Left lung (tissue), 4 donors: ENCODE measurements at regions not wholly inside any gene's neighbourhood (a gene's known extent, or its start where the extent isn't known, plus 50 kb on each side); places are given as distances from the start of the nearest gene placed in this dataset.
A peak's percentile ranks its signal among the peaks of the same experiment; 100 is the strongest.

ENCODE experiments used
- ATAC-seq: fragments of 200-7000 bp; cut with Tn5 transposase; one replicate; pipeline ENCODE4 v1.9.1; 2020; ENCODE audit warnings: moderate library complexity
- DNase-seq, 4 donors: peaks; one replicate each; pipeline ENCODE4 v3.0.0-alpha.2; 2013 to 2020
- H3K27ac ChIP-seq, 2 donors: fragments of 200-600 bp; sonication (generic) in 1 of 2; one replicate each; pipeline versions ENCODE4 v1.5.0 to v1.8.0; 2020 to 2021
- H3K27me3 ChIP-seq, 2 donors: fragments of 200-600 bp; sonication (generic) in 1 of 2; one replicate each; pipeline versions ENCODE4 v1.5.0 to v1.8.0; 2020 to 2021
- H3K36me3 ChIP-seq, 2 donors: fragments of 200-600 bp; sonication (generic) in 1 of 2; one replicate each; pipeline versions ENCODE4 v1.5.0 to v1.8.0; 2020 to 2021
- H3K4me1 ChIP-seq, 2 donors: fragments of 200-600 bp; one replicate each; pipeline ENCODE4 v1.8.0; 2021
- H3K4me3 ChIP-seq, 2 donors: fragments of 200-600 bp; sonication (generic) in 1 of 2; one replicate each; pipeline versions ENCODE4 v1.5.0 to v1.8.0; 2020 to 2021; ENCODE audit warnings: mild to moderate bottlenecking in 1 of 2
- H3K9me3 ChIP-seq, 2 donors: fragments of 200-600 bp; sonication (generic) in 1 of 2; one replicate each; pipeline versions ENCODE4 v1.5.0 to v1.8.0; 2020 to 2021
- CTCF ChIP-seq, 2 donors: fragments of 200-600 bp; sonication (generic) in 1 of 2; IDR thresholded peaks; one replicate each; pipeline versions ENCODE4 v1.5.0 to v1.8.0; 2021; ENCODE audit warnings: antibody characterized with exemption in 2 of 2
- intact Hi-C, 2 donors: fragments of 100-400 bp; cut with DNase I; formaldehyde crosslinking; loops; one replicate each; pipeline versions ENCODE4 v1.11.2 to v1.14.2; 2022
- donor health status: DM: no; HTN: yes; CAD: no.
- donor health status: DM: no; HTN: no; CAD: no.

- H3K27ac ChIP-seq, result no peak overlapping the region
- H3K36me3 ChIP-seq, result no peaks in the 10 kb centered on the region
- no peaks in the 10 kb centered on the region for H3K9me3 ChIP-seq
- no peak for TF ChIP-seq CTCF (IDR thresholded peaks at IDR 0.05)
- intact Hi-C loops, result no loop called here
- ATAC-seq, result no peak
- no peak overlapping the region for H3K4me3 ChIP-seq
- H3K27me3 ChIP-seq, result no peaks in the 10 kb centered on the region
- H3K4me1 ChIP-seq, result no peaks in the 10 kb centered on the region
- DNase-seq, result no peak
Observed at GRCh38 chr4:155120536-155120935, 87.9 kb upstream of the NPY2R start.

- no peak overlapping the region for H3K4me3 ChIP-seq
- no peaks in the 10 kb centered on the region for H3K4me1 ChIP-seq
- TF ChIP-seq CTCF (IDR thresholded peaks at IDR 0.05), result no peak
- no peaks in the 10 kb centered on the region for H3K27me3 ChIP-seq
- H3K36me3 ChIP-seq, result no peaks in the 10 kb centered on the region
- DNase-seq (no peak), ATAC-seq (no peak)
- H3K9me3 ChIP-seq, result no peaks in the 10 kb centered on the region
- H3K27ac ChIP-seq, result no peak overlapping the region
- intact Hi-C loops, result no loop called here
Observed at GRCh38 chr4:155122382-155122781, 86.1 kb upstream of the NPY2R start.

DNA sequence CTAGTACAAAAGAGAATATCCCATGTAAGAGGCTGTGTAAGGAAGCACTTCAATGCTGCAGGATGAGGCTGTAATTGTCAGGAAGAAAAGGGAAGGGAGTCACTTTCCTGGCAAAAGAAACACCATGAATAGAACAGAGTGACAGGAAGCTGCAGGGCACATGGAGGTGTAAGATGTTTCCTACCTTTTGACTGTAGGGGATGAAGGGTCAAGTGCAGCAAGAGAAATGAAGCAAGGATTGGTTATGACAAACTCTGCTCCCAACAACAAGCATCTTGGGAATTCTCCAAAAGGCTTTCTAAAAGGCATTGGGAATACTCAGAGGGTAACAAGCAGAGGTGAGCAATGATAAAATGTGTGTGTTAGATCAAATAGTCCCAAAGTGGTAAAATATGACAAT is 74.3 kb upstream of the NPY2R start:
- no peak for TF ChIP-seq CTCF (IDR thresholded peaks at IDR 0.05)
- H3K9me3 ChIP-seq, result no peaks in the 10 kb centered on the region
- H3K4me1 ChIP-seq, result no peaks in the 10 kb centered on the region
- DNase-seq, result peak in 1 of 4 donors; percentile 4
- ATAC-seq, result no peak
- H3K4me3 ChIP-seq, result no peak overlapping the region
- no peaks in the 10 kb centered on the region for H3K36me3 ChIP-seq
- H3K27ac ChIP-seq, result no peak overlapping the region
- intact Hi-C loops, result no loop called here
- H3K27me3 ChIP-seq, result no peaks in the 10 kb centered on the region

DNA sequence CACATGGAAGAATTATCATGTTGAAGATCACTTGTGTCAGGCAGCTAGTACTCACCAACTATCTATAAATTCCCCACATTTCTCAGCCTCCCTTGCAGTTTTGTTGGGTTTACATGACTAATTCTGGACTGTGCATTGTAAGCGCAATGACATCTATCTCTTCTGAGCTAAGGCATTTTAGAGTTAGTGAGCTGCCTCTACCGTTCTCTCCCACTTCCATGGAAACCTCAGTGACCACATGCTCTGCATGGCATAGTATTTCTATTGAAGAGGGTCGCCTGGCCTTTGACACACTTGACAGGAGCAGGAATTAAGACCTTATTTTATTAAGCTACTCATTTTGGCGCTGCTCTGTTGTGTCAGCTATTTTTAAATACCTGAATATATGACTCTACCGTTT is 67.5 kb upstream of the NPY2R start:
- no peaks in the 10 kb centered on the region for H3K36me3 ChIP-seq
- H3K4me3 ChIP-seq, result no peak overlapping the region
- H3K4me1 ChIP-seq, result no peaks in the 10 kb centered on the region
- ATAC-seq (no peak), DNase-seq (no peak)
- H3K9me3 ChIP-seq, result no peaks in the 10 kb centered on the region
- H3K27me3 ChIP-seq, result no peaks in the 10 kb centered on the region
- no peak for TF ChIP-seq CTCF (IDR thresholded peaks at IDR 0.05)
- intact Hi-C loops, result no loop called here
- no peak overlapping the region for H3K27ac ChIP-seq

GRCh38 chr4:155143512-155143911 is 64.9 kb upstream of the NPY2R start:
- no peak for TF ChIP-seq CTCF (IDR thresholded peaks at IDR 0.05)
- H3K9me3 ChIP-seq, result no peaks in the 10 kb centered on the region

More at GRCh38 chr4:155143512-155143911, 64.9 kb upstream of the NPY2R start:
- Histone ChIP-seq H3K4me3 (no peak overlapping the region), H3K27me3 (no peaks in the 10 kb centered on the region), H3K36me3 (no peaks in the 10 kb centered on the region), H3K4me1 (no peaks in the 10 kb centered on the region), H3K27ac (no peak overlapping the region)
- DNase-seq (no peak), ATAC-seq (no peak)
- intact Hi-C loops, result no loop called here
